LNCAP (cell line): ENCODE measurements at regions not wholly inside any gene's neighbourhood (a gene's known extent, or its start where the extent isn't known, plus 50 kb on each side); places are given as distances from the start of the nearest gene placed in this dataset.

Experiments
- CTCF ChIP-seq: fragments of 450-650 bp; IDR thresholded peaks from 2 replicates; pipeline ENCODE4 v1.5.1; 2017; ENCODE audit warnings: mild to moderate bottlenecking

DNA sequence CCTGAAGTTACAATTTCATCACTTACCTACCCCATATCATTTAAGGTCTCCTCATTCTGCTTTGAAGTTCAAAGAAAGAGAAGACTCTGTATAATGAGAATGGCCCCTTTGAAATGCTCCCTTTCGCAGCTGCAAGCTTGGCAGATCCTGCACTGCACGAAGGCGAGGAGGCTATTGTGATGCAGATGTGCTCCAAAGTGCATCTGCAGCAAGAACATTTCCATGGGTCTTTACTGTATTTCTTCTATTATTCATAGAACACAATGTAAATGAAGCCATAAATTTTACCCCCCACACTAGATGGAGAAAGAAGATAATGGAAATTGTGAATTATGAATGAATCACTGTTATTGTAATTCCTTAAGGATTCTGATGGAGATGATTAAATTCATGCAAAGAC, 178.7 kb downstream of the CHD9NB start:
- TF ChIP-seq CTCF = no peak

DNA sequence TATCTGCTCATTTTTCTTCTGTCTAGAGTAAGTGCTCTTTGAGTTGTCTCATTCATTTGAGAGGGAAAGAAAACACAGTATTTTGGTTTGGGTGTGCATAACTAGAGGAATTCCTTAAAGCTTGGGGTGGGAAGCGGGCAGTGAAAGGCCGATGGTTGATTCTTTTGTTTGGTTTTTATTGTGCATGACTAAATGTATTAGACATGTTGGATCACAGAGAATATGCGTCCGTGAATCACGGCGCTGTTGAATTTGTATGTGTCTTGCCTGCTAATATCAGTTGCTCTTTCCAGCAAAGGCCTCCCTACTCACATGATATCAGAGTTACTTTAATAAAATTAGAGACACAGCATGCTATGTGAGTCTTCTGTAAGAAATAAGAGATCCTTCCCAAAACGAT, 180.0 kb downstream of the CHD9NB start:
- no peak for TF ChIP-seq CTCF

GRCh38 chr16:52871481-52871880, 181.2 kb downstream of the CHD9NB start:
- TF ChIP-seq CTCF = no peak

DNA sequence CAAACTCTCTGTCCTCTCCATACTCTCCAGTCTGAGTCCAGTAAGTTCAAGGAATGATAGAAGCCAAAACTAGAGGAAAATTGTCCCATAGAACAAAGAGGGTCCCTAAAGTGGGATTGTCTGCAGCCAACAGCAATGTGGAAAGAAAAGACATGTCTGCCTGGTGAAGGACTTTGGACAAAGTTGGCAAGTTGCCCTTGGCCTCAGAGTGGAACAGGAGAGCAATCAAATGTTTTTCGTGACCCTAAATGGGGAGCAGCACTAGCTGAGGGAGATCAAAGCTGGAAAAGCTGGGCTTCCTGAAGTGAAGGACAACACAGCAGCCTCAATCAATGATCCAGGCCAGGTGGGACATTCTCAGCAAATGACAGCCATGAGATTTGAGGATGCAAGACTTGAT, 183.5 kb downstream of the CHD9NB start:
- TF ChIP-seq CTCF = no peak

GRCh38 chr16:52863000-52863399, 189.7 kb downstream of the CHD9NB start:
- no peak for TF ChIP-seq CTCF

- TF ChIP-seq CTCF = peak; percentile 62
Observed at GRCh38 chr16:52861614-52862022, 191.1 kb downstream of the CHD9NB start.

- TF ChIP-seq CTCF = no peak
Observed at GRCh38 chr16:52855463-52855862, 197.2 kb downstream of the CHD9NB start.

DNA sequence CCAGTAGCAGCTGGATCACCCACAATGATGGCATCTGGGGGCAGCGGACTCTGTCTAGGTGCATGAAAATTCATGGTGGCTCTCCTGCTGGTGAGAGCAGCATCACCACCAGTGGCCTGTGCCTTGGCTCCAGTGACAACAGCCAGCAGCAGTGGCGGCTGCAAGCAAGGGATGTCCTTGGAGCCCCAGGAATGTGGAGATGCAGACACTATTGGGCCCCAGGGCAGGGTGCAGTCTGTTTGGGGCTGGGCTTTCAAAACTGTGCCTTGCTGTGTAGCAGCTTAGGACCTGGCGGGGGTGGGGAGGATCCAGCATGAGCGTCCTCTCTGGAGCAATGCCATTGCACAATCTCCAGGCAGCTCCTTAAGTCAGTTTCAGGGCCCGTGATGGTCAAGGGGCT, 199.7 kb downstream of the CHD9NB start:
- no peak for TF ChIP-seq CTCF
